Right lobe of liver (tissue), 4 donors: ENCODE measurements at regions not wholly inside any gene's neighbourhood (a gene's known extent, or its start where the extent isn't known, plus 50 kb on each side); places are given as distances from the start of the nearest gene placed in this dataset.

Experiments
- CTCF ChIP-seq, 4 donors: fragments of 200-600 bp in 3 of 4; fragments of 450-650 bp in 1 of 4; IDR thresholded peaks; one replicate each; pipeline versions ENCODE4 v1.5.1 to v1.8.0; 2016 to 2022; ENCODE audit warnings: antibody characterized with exemption in 4 of 4, mild to moderate bottlenecking in 2 of 4
- POLR2A ChIP-seq: fragments of 450-650 bp; IDR thresholded peaks from one replicate; pipeline ENCODE4 v1.6.1; 2017; ENCODE audit warnings: antibody characterized with exemption, mild to moderate bottlenecking
- donor health status: DM: no; HTN: no; CAD: no.
- donor health status: DM: no; HTN: no; CAD: no.
- donor health status: DM: no; HTN: yes; CAD: no.

- TF ChIP-seq POLR2A = no peak
- no peak for TF ChIP-seq CTCF (IDR thresholded peaks at IDR 0.05)
Observed at GRCh38 chr4:146004730-146005129, 66.1 kb upstream of the ZNF827 start.
